T-cell (primary cell): ENCODE measurements at regions not wholly inside any gene's neighbourhood (a gene's known extent, or its start where the extent isn't known, plus 50 kb on each side); places are given as distances from the start of the nearest gene placed in this dataset.

Source experiments
- ATAC-seq, 4 experiments: fragments of 200-7000 bp in 3 of 4; fragments of 150-1000 bp in 1 of 4; cut with Tn5 transposase; replicated peaks in 1 of 4; 1 replicate in 3 of 4; 2 replicates in 1 of 4; pipeline ENCODE4 v1.10.0; 2021; ENCODE audit warnings: moderate library complexity in 3 of 4, mild to moderate bottlenecking in 2 of 4, moderate number of reproducible peaks in 1 of 4
- CTCF ChIA-PET, 2 donors: fragments of 300-600 bp; sonication (Branson Sonifier 250); formaldehyde crosslinking; loops; one replicate each; lab custom pipeline; 2022; ENCODE audit warnings: antibody characterized with exemption in 2 of 2; lab: Charles Lee
- POLR2A ChIA-PET, 2 donors: fragments of 300-600 bp; sonication (Branson Sonifier 250); formaldehyde crosslinking; loops; one replicate each; lab custom pipeline; 2022; ENCODE audit warnings: antibody characterized with exemption in 2 of 2; lab: Charles Lee
- DNase-seq, 35 experiments: peaks; one replicate each; pipeline versions ENCODE4 v3.0.0 to v3.0.0-alpha.2; 2013 to 2023
- H3K27ac ChIP-seq: one replicate; pipeline ENCODE4 v1.5.1; 2013; ENCODE audit warnings: low read length
- H3K27me3 ChIP-seq, 2 experiments: replicated peaks in 1 of 2; 1 replicate in 1 of 2; 2 replicates in 1 of 2; pipeline versions ENCODE4 v1.6.1 to v1.7.0; 2013; ENCODE audit warnings: low read length in 1 of 2, mixed read lengths in 1 of 2; ENCODE audit not compliant: control insufficient read depth in 2 of 2, insufficient read depth in 2 of 2; ENCODE audit errors: extremely low read depth in 1 of 2
- H3K36me3 ChIP-seq, 2 donors: 1 replicate in 1 of 2; 2 replicates in 1 of 2; pipeline versions ENCODE4 v1.6.1 to v1.7.0; 2013; ENCODE audit warnings: low read length in 1 of 2; ENCODE audit not compliant: control insufficient read depth in 2 of 2, insufficient read depth in 1 of 2; ENCODE audit errors: extremely low read depth in 1 of 2
- H3K4me1 ChIP-seq, 2 experiments: 1 replicate in 1 of 2; 2 replicates in 1 of 2; pipeline versions ENCODE4 v1.6.1 to v1.7.0; 2013; ENCODE audit warnings: low read length in 2 of 2, mixed read lengths in 1 of 2; ENCODE audit not compliant: insufficient read depth in 2 of 2, control insufficient read depth in 1 of 2; ENCODE audit errors: extremely low read depth in 1 of 2
- H3K4me3 ChIP-seq, 2 donors: 1 replicate in 1 of 2; 2 replicates in 1 of 2; pipeline versions ENCODE4 v1.5.1 to v1.7.0; 2013; ENCODE audit warnings: mild to moderate bottlenecking in 2 of 2, low read length in 1 of 2, moderate library complexity in 1 of 2; ENCODE audit not compliant: control insufficient read depth in 1 of 2; ENCODE audit errors: extremely low read depth in 1 of 2
- H3K9me3 ChIP-seq: 2 replicates; pipeline ENCODE4 v1.7.0; 2013
- H3K27ac Mint-ChIP-seq, 2 donors: one replicate each; pipeline ENCODE4 v1.8.0; 2020 to 2021; ENCODE audit warnings: mild to moderate bottlenecking in 2 of 2, mixed read lengths in 2 of 2
- H3K27me3 Mint-ChIP-seq, 2 donors: one replicate each; pipeline ENCODE4 v1.8.0; 2021 to 2022; ENCODE audit warnings: mixed read lengths in 2 of 2
- H3K36me3 Mint-ChIP-seq: one replicate; pipeline ENCODE4 v1.8.0; 2021; ENCODE audit warnings: mixed read lengths
- H3K4me1 Mint-ChIP-seq, 3 donors: one replicate each; pipeline ENCODE4 v1.8.0; 2020 to 2022; ENCODE audit warnings: mixed read lengths in 3 of 3, mild to moderate bottlenecking in 1 of 3
- H3K4me3 Mint-ChIP-seq, 3 donors: one replicate each; pipeline ENCODE4 v1.8.0; 2020 to 2022; ENCODE audit warnings: mild to moderate bottlenecking in 3 of 3, mixed read lengths in 3 of 3, moderate library complexity in 3 of 3
- H3K9me3 Mint-ChIP-seq, 3 donors: one replicate each; pipeline ENCODE4 v1.8.0; 2020 to 2022; ENCODE audit warnings: mixed read lengths in 3 of 3
- WGBS: methylation state at CpG from one replicate; pipeline ENCODE4 v1.1.5; 2013; ENCODE audit warnings: missing lambda C conversion rate; ENCODE audit not compliant: insufficient coverage; 5-methylcytosine and 5-hydroxymethylcytosine counted together

GRCh38 chr2:57570961-57571360 lies 475.6 kb upstream of the VRK2 start:
- no peaks in the 10 kb centered on the region for H3K4me1 Mint-ChIP-seq
- POLR2A ChIA-PET = no interaction called here
- H3K36me3 ChIP-seq = no peaks in the 10 kb centered on the region
- 100% methylated on average over 1 of the region's 2 CpGs for WGBS
- no peaks in the 10 kb centered on the region for H3K9me3 ChIP-seq
- H3K36me3 Mint-ChIP-seq = no peaks in the 10 kb centered on the region
- no peak overlapping the region for H3K4me3 Mint-ChIP-seq
- peaks cover 15 to 24% (median 21%) of the 10 kb centered on the region in 3 donors for H3K9me3 Mint-ChIP-seq
- H3K27me3 ChIP-seq = no peaks in the 10 kb centered on the region
- CTCF ChIA-PET = no interaction called here
- H3K27me3 Mint-ChIP-seq = no peaks in the 10 kb centered on the region
- DNase-seq (no peak), ATAC-seq (no peak)
- no peak overlapping the region for H3K27ac ChIP-seq
- H3K27ac Mint-ChIP-seq = no peak overlapping the region
- H3K4me1 ChIP-seq = no peaks in the 10 kb centered on the region
- no peak overlapping the region for H3K4me3 ChIP-seq

GRCh38 chr2:57575700-57576268 lies 470.8 kb upstream of the VRK2 start:
- no peak overlapping the region for H3K27ac ChIP-seq
- ATAC-seq (no peak), DNase-seq (no peak)
- H3K9me3 ChIP-seq = no peaks in the 10 kb centered on the region
- H3K9me3 Mint-ChIP-seq = peaks cover 12 to 22% (median 20%) of the 10 kb centered on the region in 3 donors
- no peak overlapping the region for H3K4me3 Mint-ChIP-seq
- no peaks in the 10 kb centered on the region for H3K27me3 ChIP-seq
- no peak overlapping the region for H3K4me3 ChIP-seq
- no peaks in the 10 kb centered on the region for H3K27me3 Mint-ChIP-seq
- H3K4me1 Mint-ChIP-seq = no peaks in the 10 kb centered on the region
- no peaks in the 10 kb centered on the region for H3K4me1 ChIP-seq
- ChIA-PET CTCF (no interaction called here), POLR2A (no interaction called here)
- no CpG with 5 or more reads among the region's 5 CpGs for WGBS
- H3K27ac Mint-ChIP-seq = no peak overlapping the region
- no peaks in the 10 kb centered on the region for H3K36me3 ChIP-seq
- no peaks in the 10 kb centered on the region for H3K36me3 Mint-ChIP-seq

GRCh38 chr2:57576983-57577382 lies 469.6 kb upstream of the VRK2 start:
- Mint-ChIP-seq H3K9me3 (peaks cover 12 to 22% (median 20%) of the 10 kb centered on the region in 3 donors), H3K4me3 (no peak overlapping the region), H3K27me3 (no peaks in the 10 kb centered on the region), H3K36me3 (no peaks in the 10 kb centered on the region), H3K27ac (no peak overlapping the region), H3K4me1 (no peaks in the 10 kb centered on the region)
- POLR2A ChIA-PET = no interaction called here
- H3K4me1 ChIP-seq = no peaks in the 10 kb centered on the region
- H3K9me3 ChIP-seq = no peaks in the 10 kb centered on the region
- no peaks in the 10 kb centered on the region for H3K27me3 ChIP-seq
- ATAC-seq (no peak), DNase-seq (no peak)
- no peak overlapping the region for H3K27ac ChIP-seq
- H3K4me3 ChIP-seq = no peak overlapping the region
- CTCF ChIA-PET = no interaction called here
- no peaks in the 10 kb centered on the region for H3K36me3 ChIP-seq
- no CpG with 5 or more reads among the region's 1 CpG for WGBS

DNA sequence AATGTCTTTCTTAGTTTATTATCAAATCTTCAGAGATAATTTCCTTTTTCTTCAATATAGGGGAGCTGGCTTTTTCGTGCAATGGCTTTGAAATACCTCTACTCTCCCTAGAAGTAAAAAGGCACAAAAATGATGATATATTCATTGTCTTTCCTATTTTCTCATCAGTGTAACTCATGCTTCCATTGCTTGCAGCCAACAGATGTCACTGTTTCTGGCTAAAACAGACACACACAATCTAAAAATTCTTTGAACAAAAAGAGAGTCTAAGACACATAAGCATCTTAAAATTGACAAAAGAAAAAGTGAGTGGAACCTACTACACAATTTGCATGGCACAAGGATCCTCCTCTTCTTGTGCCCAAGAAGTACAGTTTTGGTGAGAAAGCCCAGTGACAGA lies 448.7 kb upstream of the VRK2 start:
- no peaks in the 10 kb centered on the region for H3K27me3 ChIP-seq
- H3K36me3 ChIP-seq = no peaks in the 10 kb centered on the region
- ATAC-seq (no peak), DNase-seq (no peak)
- no peaks in the 10 kb centered on the region for H3K4me1 Mint-ChIP-seq
- no peaks in the 10 kb centered on the region for H3K4me1 ChIP-seq
- no peak overlapping the region for H3K27ac ChIP-seq
- H3K4me3 ChIP-seq = no peak overlapping the region
- no peak overlapping the region for H3K4me3 Mint-ChIP-seq
- no peak overlapping the region for H3K27ac Mint-ChIP-seq
- H3K27me3 Mint-ChIP-seq = no peaks in the 10 kb centered on the region
- ChIA-PET POLR2A (no interaction called here), CTCF (no interaction called here)
- no peaks in the 10 kb centered on the region for H3K36me3 Mint-ChIP-seq
- no CpG with 5 or more reads among the region's 1 CpG for WGBS
- no peaks in the 10 kb centered on the region for H3K9me3 ChIP-seq
- H3K9me3 Mint-ChIP-seq = peaks cover 4 to 27% (median 19%) of the 10 kb centered on the region in 3 donors

DNA sequence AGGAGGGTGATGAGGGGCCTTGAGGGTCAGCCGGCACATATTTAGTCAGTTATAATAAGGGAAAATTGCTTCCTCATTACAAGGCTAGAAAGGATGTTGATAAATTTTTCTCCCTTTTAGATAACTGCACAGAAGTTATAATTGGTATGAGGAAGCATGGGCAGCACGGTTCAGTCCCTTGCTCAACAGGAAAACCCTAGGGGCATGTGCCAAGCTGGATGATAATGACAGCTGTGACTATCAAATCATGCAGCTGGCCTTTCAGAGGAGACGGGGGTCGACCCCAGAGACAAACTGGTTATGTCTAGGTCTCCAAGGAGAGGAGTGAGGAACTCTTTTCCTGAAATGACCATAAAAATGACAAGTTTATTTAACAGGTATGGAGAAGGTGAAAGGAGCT lies 448.1 kb upstream of the VRK2 start:
- Mint-ChIP-seq H3K4me3 (no peak overlapping the region), H3K9me3 (peaks cover 4 to 30% (median 20%) of the 10 kb centered on the region in 3 donors), H3K27me3 (no peaks in the 10 kb centered on the region), H3K27ac (no peak overlapping the region), H3K36me3 (no peaks in the 10 kb centered on the region), H3K4me1 (no peaks in the 10 kb centered on the region)
- Histone ChIP-seq H3K4me1 (no peaks in the 10 kb centered on the region), H3K4me3 (no peak overlapping the region), H3K27ac (no peak overlapping the region), H3K9me3 (no peaks in the 10 kb centered on the region), H3K27me3 (no peaks in the 10 kb centered on the region), H3K36me3 (no peaks in the 10 kb centered on the region)
- 20% methylated on average over 1 of the region's 4 CpGs for WGBS
- DNase-seq = no peak
- POLR2A ChIA-PET = no interaction called here
- ATAC-seq = no peak
- CTCF ChIA-PET = no interaction called here

GRCh38 chr2:57602733-57603132 lies 443.9 kb upstream of the VRK2 start:
- Mint-ChIP-seq H3K9me3 (peaks cover 14 to 17% (median 17%) of the 10 kb centered on the region in 3 donors), H3K4me3 (no peak overlapping the region), H3K27me3 (no peaks in the 10 kb centered on the region), H3K36me3 (no peaks in the 10 kb centered on the region), H3K4me1 (no peaks in the 10 kb centered on the region), H3K27ac (no peak overlapping the region)
- CTCF ChIA-PET = no interaction called here
- no peaks in the 10 kb centered on the region for H3K36me3 ChIP-seq
- H3K4me1 ChIP-seq = no peaks in the 10 kb centered on the region
- no peak for ATAC-seq
- H3K4me3 ChIP-seq = no peak overlapping the region
- POLR2A ChIA-PET = no interaction called here
- H3K27ac ChIP-seq = no peak overlapping the region
- no peaks in the 10 kb centered on the region for H3K27me3 ChIP-seq
- H3K9me3 ChIP-seq = no peaks in the 10 kb centered on the region
- no peak for DNase-seq
- no CpG with 5 or more reads among the region's 2 CpGs for WGBS

DNA sequence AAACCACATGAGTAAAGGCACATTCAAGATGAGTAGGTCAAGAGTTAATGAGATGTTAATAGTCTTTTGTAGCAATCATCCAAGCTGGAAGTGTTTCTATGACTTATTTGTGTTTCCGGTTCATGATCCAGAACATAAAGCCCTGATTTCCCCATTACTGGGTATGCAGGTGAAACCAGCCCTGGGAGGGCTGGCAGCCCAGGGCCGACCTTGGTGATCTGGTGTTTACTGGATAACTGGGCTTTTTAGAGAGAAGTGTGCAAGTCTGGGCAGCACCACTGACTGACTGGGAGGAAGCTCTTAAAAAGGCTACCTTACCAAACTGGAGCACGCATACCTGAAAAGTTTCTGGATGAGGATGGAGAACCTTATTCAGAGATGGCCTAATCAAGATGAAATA lies 431.6 kb upstream of the VRK2 start:
- Histone ChIP-seq H3K36me3 (no peaks in the 10 kb centered on the region), H3K27me3 (no peaks in the 10 kb centered on the region), H3K4me3 (no peak overlapping the region), H3K4me1 (no peaks in the 10 kb centered on the region), H3K27ac (no peak overlapping the region), H3K9me3 (no peaks in the 10 kb centered on the region)
- Mint-ChIP-seq H3K27me3 (no peaks in the 10 kb centered on the region), H3K4me1 (no peaks in the 10 kb centered on the region), H3K36me3 (no peaks in the 10 kb centered on the region), H3K9me3 (peaks cover 0 to 8% (median 8%) of the 10 kb centered on the region in 3 donors), H3K4me3 (no peak overlapping the region), H3K27ac (no peak overlapping the region)
- DNase-seq (no peak), ATAC-seq (no peak)
- ChIA-PET POLR2A (interaction anchor here in 1 of 2 donors (0.7 kb wide), 1 partner anchor 1246 kb away, joined by 6 read pairs; no protein-coding TSS in a partner anchor), CTCF (interaction anchor here in 1 of 2 donors (0.6 to 0.7 kb wide), 2 partner anchors 1044 to 1593 kb away, joined by 3 read pairs; no protein-coding TSS in a partner anchor)
- no CpG with 5 or more reads among the region's 3 CpGs for WGBS
